ENCODE measurements at regions not wholly inside any gene's neighbourhood (a gene's known extent, or its start where the extent isn't known, plus 50 kb on each side); places are given as distances from the start of the nearest gene placed in this dataset.

GRCh38 chr2:226217191-226217590 lies 582.4 kb downstream of the IRS1 start:
- TF ChIP-seq CTCF (IDR thresholded peaks at IDR 0.05) (no peak), POLR2AphosphoS5 (IDR thresholded peaks at IDR 0.05) (no peak)
